Right lobe of liver (tissue), 4 donors: ENCODE measurements at regions not wholly inside any gene's neighbourhood (a gene's known extent, or its start where the extent isn't known, plus 50 kb on each side); places are given as distances from the start of the nearest gene placed in this dataset.

Source experiments
- POLR2A ChIP-seq: fragments of 450-650 bp; IDR thresholded peaks from one replicate; pipeline ENCODE4 v1.6.1; 2017; ENCODE audit warnings: antibody characterized with exemption, mild to moderate bottlenecking
- TF ChIP-seq, protein P1 (sequence below), 4 donors: fragments of 200-600 bp in 3 of 4; fragments of 450-650 bp in 1 of 4; IDR thresholded peaks; one replicate each; pipeline versions ENCODE4 v1.5.1 to v1.8.0; 2016 to 2022; ENCODE audit warnings: antibody characterized with exemption in 4 of 4, mild to moderate bottlenecking in 2 of 4
- donor health status: DM: no; HTN: no; CAD: no.
- donor health status: DM: no; HTN: no; CAD: no.
- donor health status: DM: no; HTN: yes; CAD: no.

DNA sequence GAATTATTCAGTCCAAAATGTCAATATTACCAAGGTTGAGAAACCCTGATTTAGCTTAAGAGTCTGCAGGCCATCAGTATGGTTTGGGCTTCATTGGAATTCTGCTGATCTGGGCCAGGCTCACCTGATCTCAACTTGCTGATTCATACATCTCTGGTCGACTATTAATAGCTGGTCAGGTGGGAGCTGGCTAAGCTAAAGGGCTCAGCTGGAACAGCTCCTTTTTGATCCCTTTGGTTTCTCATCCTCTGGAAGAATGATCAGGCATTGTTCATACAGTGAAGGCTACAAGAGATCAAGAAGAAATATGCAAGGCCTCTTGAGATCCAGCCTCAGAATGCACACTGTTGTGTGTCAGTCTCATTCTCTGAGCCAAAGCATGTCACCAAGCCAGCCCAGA, 123.3 kb upstream of the MME start:
- TF ChIP-seq POLR2A: no peak
- TF ChIP-seq, protein P1, sequence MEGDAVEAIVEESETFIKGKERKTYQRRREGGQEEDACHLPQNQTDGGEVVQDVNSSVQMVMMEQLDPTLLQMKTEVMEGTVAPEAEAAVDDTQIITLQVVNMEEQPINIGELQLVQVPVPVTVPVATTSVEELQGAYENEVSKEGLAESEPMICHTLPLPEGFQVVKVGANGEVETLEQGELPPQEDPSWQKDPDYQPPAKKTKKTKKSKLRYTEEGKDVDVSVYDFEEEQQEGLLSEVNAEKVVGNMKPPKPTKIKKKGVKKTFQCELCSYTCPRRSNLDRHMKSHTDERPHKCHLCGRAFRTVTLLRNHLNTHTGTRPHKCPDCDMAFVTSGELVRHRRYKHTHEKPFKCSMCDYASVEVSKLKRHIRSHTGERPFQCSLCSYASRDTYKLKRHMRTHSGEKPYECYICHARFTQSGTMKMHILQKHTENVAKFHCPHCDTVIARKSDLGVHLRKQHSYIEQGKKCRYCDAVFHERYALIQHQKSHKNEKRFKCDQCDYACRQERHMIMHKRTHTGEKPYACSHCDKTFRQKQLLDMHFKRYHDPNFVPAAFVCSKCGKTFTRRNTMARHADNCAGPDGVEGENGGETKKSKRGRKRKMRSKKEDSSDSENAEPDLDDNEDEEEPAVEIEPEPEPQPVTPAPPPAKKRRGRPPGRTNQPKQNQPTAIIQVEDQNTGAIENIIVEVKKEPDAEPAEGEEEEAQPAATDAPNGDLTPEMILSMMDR (IDR thresholded peaks at IDR 0.05): no peak
